DND-41 (cell line): ENCODE measurements at regions not wholly inside any gene's neighbourhood (a gene's known extent, or its start where the extent isn't known, plus 50 kb on each side); places are given as distances from the start of the nearest gene placed in this dataset.

Experiments used
- CTCF ChIP-seq: IDR thresholded peaks from 2 replicates; pipeline ENCODE4 v1.5.1; 2012; ENCODE audit warnings: borderline replicate concordance, low read length, moderate library complexity, mild to moderate bottlenecking; ENCODE audit not compliant: poor library complexity, severe bottlenecking; ENCODE audit errors: extremely low read depth
- EZH2 ChIP-seq: IDR thresholded peaks from 3 replicates; pipeline ENCODE4 v1.6.1; 2012; ENCODE audit warnings: borderline replicate concordance, low read depth, mild to moderate bottlenecking, moderate library complexity, low read length, inconsistent platforms; ENCODE audit not compliant: severe bottlenecking

- TF ChIP-seq CTCF (no peak), EZH2 (no peak)
Observed at GRCh38 chr6:112806163-112806865, 459.2 kb downstream of the RFPL4B start.
